HepG2 (cell line): ENCODE measurements at regions not wholly inside any gene's neighbourhood (a gene's known extent, or its start where the extent isn't known, plus 50 kb on each side); places are given as distances from the start of the nearest gene placed in this dataset.
A peak's percentile ranks its signal among the peaks of the same experiment; 100 is the strongest.

Source experiments
- ATAC-seq: fragments of 200-7000 bp; cut with Tn5 transposase; 3 replicates; pipeline ENCODE4 v1.9.1; 2020; ENCODE audit warnings: mild to moderate bottlenecking, moderate library complexity
- BruUV-seq: library from RNA; stranded (reverse); fragments of 400-500 nt; replicated peaks from 2 replicates; lab custom pipeline; 2021; lab: Mats Ljungman, UMichigan
- CTCF ChIA-PET: fragments of 300-600 bp; formaldehyde crosslinking; extraction: SDS; loops from one replicate; lab custom pipeline; 2021; ENCODE audit warnings: low total read pairs, inconsistent platforms, low intra/inter-chr PET ratio; lab: Yijun Ruan, JAX
- POLR2A ChIA-PET: fragments of 350-600 bp; sonication (Branson Sonifier 250); formaldehyde crosslinking; loops from one replicate; lab custom pipeline; 2020; ENCODE audit warnings: antibody characterized with exemption, inconsistent platforms; lab: Yijun Ruan, JAX
- DNase-seq: peaks from one replicate; pipeline ENCODE4 v3.0.0-alpha.2; 2015; ENCODE audit warnings: low spot score
- FAIRE-seq: peaks from 3 replicates; lab custom pipeline; 2011; peaks lifted over from hg19 to GRCh38; lab: Jason Lieb, UNC
- H2AFZ ChIP-seq: one replicate; pipeline ENCODE4 v1.6.1; 2011; ENCODE audit warnings: low read length, inconsistent platforms
- H3K27ac ChIP-seq: fragments of 300-600 bp; 3 replicates; pipeline ENCODE4 v1.8.0; 2011; ENCODE audit warnings: mixed run types, mild to moderate bottlenecking, mixed read lengths, low read length, inconsistent platforms; ENCODE audit not compliant: insufficient read depth; ENCODE audit errors: extremely low read length
- H3K27me3 ChIP-seq, 2 experiments: fragments of 200-600 bp in 1 of 2; 2 replicates in 1 of 2; 3 replicates in 1 of 2; pipeline versions ENCODE4 v1.6.0 to v1.8.0; 2011; ENCODE audit warnings: low read length in 2 of 2, mild to moderate bottlenecking in 2 of 2, moderate library complexity in 2 of 2, inconsistent platforms in 1 of 2; ENCODE audit not compliant: insufficient read depth in 2 of 2, control insufficient read depth in 1 of 2
- H3K36me3 ChIP-seq, 2 experiments: fragments of 200-600 bp in 1 of 2; replicated peaks in 1 of 2; 2 replicates in 1 of 2; 3 replicates in 1 of 2; pipeline versions ENCODE4 v1.5.1 to v1.8.0; 2011; ENCODE audit warnings: low read length in 2 of 2, inconsistent platforms in 1 of 2; ENCODE audit not compliant: insufficient read depth in 2 of 2, control insufficient read depth in 1 of 2
- H3K4me1 ChIP-seq: 2 replicates; pipeline ENCODE4 v1.5.1; 2012; ENCODE audit warnings: low read length, inconsistent platforms; ENCODE audit not compliant: insufficient read depth
- H3K4me2 ChIP-seq: 2 replicates; pipeline ENCODE4 v1.6.0; 2011; ENCODE audit warnings: low read depth, low read length, inconsistent platforms
- H3K4me3 ChIP-seq, 3 experiments: fragments of 200-600 bp in 1 of 3; sonication (generic), shearing (Covaris generic) in 1 of 3; replicated peaks in 1 of 3; 2 replicates each; pipeline ENCODE4 v1.5.1; 2011 to 2016; ENCODE audit warnings: low read length in 3 of 3, inconsistent platforms in 2 of 3, low read depth in 2 of 3, mild to moderate bottlenecking in 2 of 3, control low read depth in 1 of 3, mixed read lengths in 1 of 3; ENCODE audit not compliant: insufficient read depth in 1 of 3
- H3K79me2 ChIP-seq: one replicate; pipeline ENCODE4 v1.6.1; 2011; ENCODE audit warnings: low read length, inconsistent platforms; ENCODE audit not compliant: insufficient read depth
- H3K9ac ChIP-seq: 2 replicates; pipeline ENCODE4 v1.6.0; 2011; ENCODE audit warnings: mild to moderate bottlenecking, low read depth, low read length, inconsistent platforms; ENCODE audit not compliant: insufficient read depth
- H3K9me3 ChIP-seq: 2 replicates; pipeline ENCODE4 v1.5.1; 2012; ENCODE audit warnings: mild to moderate bottlenecking, low read length
- H4K20me1 ChIP-seq: 2 replicates; pipeline ENCODE4 v1.6.0; 2011; ENCODE audit warnings: inconsistent platforms, mild to moderate bottlenecking, low read length, moderate library complexity; ENCODE audit not compliant: insufficient read depth
- EEA1 ChIP-seq: sonication (generic); formaldehyde crosslinking; IDR thresholded peaks from 2 replicates; pipeline ENCODE4 v1.5.1; 2020; ENCODE audit warnings: mild to moderate bottlenecking, missing genetic modification reagents, borderline replicate concordance
- KDM6A ChIP-seq: IDR thresholded peaks from 2 replicates; pipeline ENCODE4 v1.6.1; 2016; ENCODE audit warnings: low read depth
- KLF9 ChIP-seq: IDR thresholded peaks from 2 replicates; pipeline ENCODE4 v1.6.1; 2016; ENCODE audit warnings: low read depth
- NAIF1 ChIP-seq: sonication (generic); formaldehyde crosslinking; IDR thresholded peaks from 2 replicates; pipeline ENCODE4 v1.5.0; 2020; ENCODE audit warnings: mild to moderate bottlenecking, missing genetic modification reagents, borderline replicate concordance
- NFE2 ChIP-seq: sonication (generic); formaldehyde crosslinking; IDR thresholded peaks from 2 replicates; pipeline ENCODE4 v1.4.0; 2020; ENCODE audit warnings: missing genetic modification reagents
- NR2C2 ChIP-seq: sonication (generic); formaldehyde crosslinking; IDR thresholded peaks from 2 replicates; pipeline ENCODE4 v1.4.0; 2020; ENCODE audit warnings: missing genetic modification reagents, mild to moderate bottlenecking, moderate library complexity, borderline replicate concordance
- PBX2 ChIP-seq: IDR thresholded peaks from 2 replicates; pipeline ENCODE4 v1.6.1; 2016; ENCODE audit warnings: control low read depth
- PHB2 ChIP-seq: fragments of 450-650 bp; IDR thresholded peaks from 2 replicates; pipeline ENCODE4 v1.6.1; 2018; ENCODE audit not compliant: partially characterized antibody
- PLRG1 ChIP-seq: fragments of 450-650 bp; conservative IDR thresholded peaks from 2 replicates; pipeline ENCODE4 v1.6.1; 2016
- REXO4 ChIP-seq: sonication (generic); formaldehyde crosslinking; IDR thresholded peaks from 2 replicates; pipeline ENCODE4 v1.8.0; 2022; ENCODE audit warnings: missing genetic modification reagents, mild to moderate bottlenecking, borderline replicate concordance
- SAP130 ChIP-seq: IDR thresholded peaks from 2 replicates; pipeline ENCODE4 v1.6.1; 2016; ENCODE audit warnings: low read depth
- SIX4 ChIP-seq: sonication (generic); formaldehyde crosslinking; IDR thresholded peaks from 2 replicates; pipeline ENCODE4 v1.4.0; 2020; ENCODE audit warnings: missing genetic modification reagents
- ZBTB20 ChIP-seq: sonication (generic); formaldehyde crosslinking; IDR thresholded peaks from 2 replicates; pipeline ENCODE4 v1.8.1; 2023; ENCODE audit warnings: missing genetic modification reagents, low read depth, mild to moderate bottlenecking, borderline replicate concordance
- ZNF33B ChIP-seq: sonication (generic); formaldehyde crosslinking; IDR thresholded peaks from 2 replicates; pipeline ENCODE4 v1.5.1; 2020; ENCODE audit warnings: mild to moderate bottlenecking, missing genetic modification reagents
- ZNF484 ChIP-seq: sonication (generic); formaldehyde crosslinking; IDR thresholded peaks from 2 replicates; pipeline ENCODE4 v1.5.1; 2020; ENCODE audit warnings: mild to moderate bottlenecking, low read depth, missing genetic modification reagents, borderline replicate concordance
- ZNF687 ChIP-seq: sonication (generic); formaldehyde crosslinking; IDR thresholded peaks from 2 replicates; pipeline ENCODE4 v1.5.1; 2020; ENCODE audit warnings: mild to moderate bottlenecking, missing genetic modification reagents, moderate library complexity
- WGBS: methylation state at CpG from one replicate; pipeline ENCODE4 v1.1.6; 2017; ENCODE audit warnings: low lambda C conversion rate; 5-methylcytosine and 5-hydroxymethylcytosine counted together
- in situ Hi-C: cut with HindIII; loops from 2 replicates; pipeline ENCODE4 v1.10.0; 2017; ENCODE audit warnings: low pct_unique_long_range_greater_than_20kb; ENCODE audit not compliant: extremely low pct_ligation_motif_present
- intact Hi-C: fragments of 100-400 bp; cut with micrococcal nuclease; formaldehyde crosslinking; loops from one replicate; pipeline ENCODE4 v1.10.0; 2022; ENCODE audit not compliant: unreplicated experiment

- TF ChIP-seq KDM6A (CRISPR knock-in tag) = no peak
- TF ChIP-seq SIX4 (CRISPR knock-in tag) = no peak
- no peak for TF ChIP-seq KLF9 (CRISPR knock-in tag)
- TF ChIP-seq PLRG1 = no peak
- no peak for TF ChIP-seq PHB2
- TF ChIP-seq NFE2 (CRISPR knock-in tag) = no peak
- no peak for TF ChIP-seq ZNF484 (CRISPR knock-in tag)
- TF ChIP-seq ZNF687 = no peak
- TF ChIP-seq NR2C2 (CRISPR knock-in tag) = no peak
- no peak for TF ChIP-seq EEA1 (CRISPR knock-in tag)
- no peak for TF ChIP-seq REXO4 (CRISPR knock-in tag)
- no peak for TF ChIP-seq PBX2 (CRISPR knock-in tag)
- TF ChIP-seq SAP130 (CRISPR knock-in tag) = no peak
- no peak for TF ChIP-seq ZBTB20 (CRISPR knock-in tag)
- TF ChIP-seq ZNF33B (CRISPR knock-in tag) = no peak
- TF ChIP-seq NAIF1 (CRISPR knock-in tag) = no peak
- TF ChIP-seq, all 625 proteins: peak for 0
- peak; percentile 2 for DNase-seq
- CTCF ChIA-PET = no interaction called here
- no peaks in the 10 kb centered on the region for H3K79me2 ChIP-seq
- H3K9ac ChIP-seq = no peak overlapping the region
- WGBS = 28% methylated on average over 3 of the region's 3 CpGs
- intact Hi-C loops (no loop called here), in situ Hi-C loops (no loop called here)
- no TSS peak for BruUV-seq
- peak; percentile 56; the same call in 1 of the 3 replicates for ATAC-seq
- H2AFZ ChIP-seq = no peak overlapping the region
- no peaks in the 10 kb centered on the region for H4K20me1 ChIP-seq
- no peaks in the 10 kb centered on the region for H3K36me3 ChIP-seq
- no peak overlapping the region for H3K27ac ChIP-seq
- H3K4me3 ChIP-seq = no peak overlapping the region
- FAIRE-seq = no peak
- POLR2A ChIA-PET = no interaction called here
- peaks cover 22% of the 10 kb centered on the region for H3K4me1 ChIP-seq
- H3K9me3 ChIP-seq = no peaks in the 10 kb centered on the region
- H3K27me3 ChIP-seq = no peaks in the 10 kb centered on the region
- no peak overlapping the region for H3K4me2 ChIP-seq
Measured at GRCh38 chr13:73672492-73672891, 461.7 kb downstream of the KLF12 start.
